ENCODE measurements at regions not wholly inside any gene's neighbourhood (a gene's known extent, or its start where the extent isn't known, plus 50 kb on each side); places are given as distances from the start of the nearest gene placed in this dataset.

GRCh38 chr2:48849770-48850169 is 94.2 kb upstream of the LHCGR start:
- TF ChIP-seq YY1 (IDR thresholded peaks at IDR 0.05; ENCODE audit: insufficient read depth, insufficient read length) (no peak), ZNF274 (IDR thresholded peaks at IDR 0.05; ENCODE audit: low read depth, low read length) (no peak), SUZ12 (IDR thresholded peaks at IDR 0.05; ENCODE audit: extremely low read depth, insufficient read depth, insufficient read length) (no peak)

Data from NT2/D1 (cell line).